ENCODE measurements at regions not wholly inside any gene's neighbourhood (a gene's known extent, or its start where the extent isn't known, plus 50 kb on each side); places are given as distances from the start of the nearest gene placed in this dataset.

DNA sequence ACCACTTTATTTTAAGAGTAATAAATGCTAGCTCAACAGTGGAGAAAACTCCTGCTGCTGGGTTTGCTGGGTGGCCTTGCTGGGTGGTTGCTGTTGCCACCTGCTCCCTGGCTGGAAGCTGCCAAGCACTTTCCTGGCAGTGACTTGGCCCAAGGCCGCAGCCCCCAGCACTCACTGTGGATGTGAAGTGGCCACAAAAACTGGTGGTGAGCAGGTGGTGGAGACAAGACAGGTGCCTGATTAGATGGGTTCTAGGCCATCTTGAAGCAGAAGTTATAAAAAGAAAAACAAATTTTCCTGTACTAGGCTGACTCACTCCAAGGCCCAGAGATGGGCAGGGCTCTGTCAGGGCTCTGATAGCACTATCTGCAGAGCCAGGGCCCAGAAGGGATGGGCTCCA lies 224.7 kb upstream of the NLRP1 start:
- Histone ChIP-seq H3K4me3 (no peak overlapping the region), H3K4me1 (peaks cover 9% of the 10 kb centered on the region), H4K20me1 (ENCODE audit: low read depth) (no peaks in the 10 kb centered on the region), H3K9me3 (ENCODE audit: low read depth) (peaks cover 8% of the 10 kb centered on the region), H2AFZ (replicated peaks) (no peak overlapping the region), H3K27ac (no peak overlapping the region), H3K79me2 (ENCODE audit: low read depth) (no peaks in the 10 kb centered on the region), H3K27me3 (no peaks in the 10 kb centered on the region), H3K36me3 (no peaks in the 10 kb centered on the region), H3K4me2 (no peak overlapping the region), H3K9ac (no peak overlapping the region), H3F3A (ENCODE audit: low read depth) (peaks cover 8% of the 10 kb centered on the region)
- Mint-ChIP-seq H3K9me3 (peaks cover 51% of the 10 kb centered on the region), H3K36me3 (peaks cover 2% of the 10 kb centered on the region), H3K4me3 (no peak overlapping the region), H3K27me3 (ENCODE audit: insufficient read depth, low read depth) (peaks cover 4% of the 10 kb centered on the region), H3K27ac (no peak overlapping the region), H3K4me1 (peaks cover 6% of the 10 kb centered on the region)
- no peak for TF ChIP-seq EZH2phosphoT487 (IDR thresholded peaks at IDR 0.05)
- TF ChIP-seq, protein P1, sequence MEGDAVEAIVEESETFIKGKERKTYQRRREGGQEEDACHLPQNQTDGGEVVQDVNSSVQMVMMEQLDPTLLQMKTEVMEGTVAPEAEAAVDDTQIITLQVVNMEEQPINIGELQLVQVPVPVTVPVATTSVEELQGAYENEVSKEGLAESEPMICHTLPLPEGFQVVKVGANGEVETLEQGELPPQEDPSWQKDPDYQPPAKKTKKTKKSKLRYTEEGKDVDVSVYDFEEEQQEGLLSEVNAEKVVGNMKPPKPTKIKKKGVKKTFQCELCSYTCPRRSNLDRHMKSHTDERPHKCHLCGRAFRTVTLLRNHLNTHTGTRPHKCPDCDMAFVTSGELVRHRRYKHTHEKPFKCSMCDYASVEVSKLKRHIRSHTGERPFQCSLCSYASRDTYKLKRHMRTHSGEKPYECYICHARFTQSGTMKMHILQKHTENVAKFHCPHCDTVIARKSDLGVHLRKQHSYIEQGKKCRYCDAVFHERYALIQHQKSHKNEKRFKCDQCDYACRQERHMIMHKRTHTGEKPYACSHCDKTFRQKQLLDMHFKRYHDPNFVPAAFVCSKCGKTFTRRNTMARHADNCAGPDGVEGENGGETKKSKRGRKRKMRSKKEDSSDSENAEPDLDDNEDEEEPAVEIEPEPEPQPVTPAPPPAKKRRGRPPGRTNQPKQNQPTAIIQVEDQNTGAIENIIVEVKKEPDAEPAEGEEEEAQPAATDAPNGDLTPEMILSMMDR (IDR thresholded peaks at IDR 0.05) = no peak
- TF ChIP-seq EZH2 (IDR thresholded peaks at IDR 0.05) = no peak
- DNase-seq (ENCODE audit: low spot score) = no peak

DNA sequence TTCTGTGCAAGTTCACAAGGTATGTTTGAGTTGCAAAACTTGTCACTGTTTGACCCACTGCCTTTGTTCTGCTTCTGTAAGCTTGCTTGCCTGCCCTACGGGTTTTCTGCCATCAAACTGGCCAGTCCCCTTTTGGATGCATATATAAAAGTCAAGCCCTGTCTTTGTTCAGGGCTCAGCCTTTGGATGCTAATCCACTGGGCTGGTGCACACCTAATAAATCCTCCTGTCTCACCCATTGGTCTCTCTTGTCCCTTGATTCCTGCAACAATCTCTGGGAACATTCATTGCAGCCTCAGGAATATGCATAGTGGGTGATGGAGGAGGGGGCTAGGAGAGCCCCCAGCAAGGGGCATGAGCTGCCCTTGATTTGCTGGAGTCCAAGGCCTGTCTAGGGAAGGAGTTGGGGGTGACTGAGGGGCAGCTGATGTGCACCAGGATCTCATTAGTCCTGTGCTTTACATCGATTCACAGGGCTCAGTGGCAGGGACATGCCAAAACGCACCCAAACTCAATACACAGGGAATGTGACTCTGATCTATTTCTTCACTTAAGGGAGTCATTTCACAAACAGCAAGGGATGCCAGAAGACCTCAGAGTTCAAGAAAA lies 225.4 kb upstream of the NLRP1 start:
- H3K4me1 ChIP-seq = peaks cover 9% of the 10 kb centered on the region
- no peak overlapping the region for H3K4me3 ChIP-seq
- H3K9ac ChIP-seq = no peak overlapping the region
- peaks cover 8% of the 10 kb centered on the region for H3K9me3 ChIP-seq (ENCODE audit: low read depth)
- H3F3A ChIP-seq (ENCODE audit: low read depth) = peaks cover 8% of the 10 kb centered on the region
- Mint-ChIP-seq H3K9me3 (peaks cover 47% of the 10 kb centered on the region), H3K36me3 (peaks cover 2% of the 10 kb centered on the region), H3K4me1 (peaks cover 6% of the 10 kb centered on the region), H3K4me3 (no peak overlapping the region), H3K27ac (no peak overlapping the region), H3K27me3 (ENCODE audit: insufficient read depth, low read depth) (peaks cover 7% of the 10 kb centered on the region)
- H4K20me1 ChIP-seq (ENCODE audit: low read depth) = no peaks in the 10 kb centered on the region
- H3K4me2 ChIP-seq = no peak overlapping the region
- no peaks in the 10 kb centered on the region for H3K79me2 ChIP-seq (ENCODE audit: low read depth)
- H3K36me3 ChIP-seq = no peaks in the 10 kb centered on the region
- no peaks in the 10 kb centered on the region for H3K27me3 ChIP-seq
- H2AFZ ChIP-seq (replicated peaks) = no peak overlapping the region
- TF ChIP-seq EZH2 (IDR thresholded peaks at IDR 0.05) (no peak), EZH2phosphoT487 (IDR thresholded peaks at IDR 0.05) (no peak)
- TF ChIP-seq, protein P1 (IDR thresholded peaks at IDR 0.05) = no peak
- no peak overlapping the region for H3K27ac ChIP-seq
- DNase-seq (ENCODE audit: low spot score) = peak; percentile 36

DNA sequence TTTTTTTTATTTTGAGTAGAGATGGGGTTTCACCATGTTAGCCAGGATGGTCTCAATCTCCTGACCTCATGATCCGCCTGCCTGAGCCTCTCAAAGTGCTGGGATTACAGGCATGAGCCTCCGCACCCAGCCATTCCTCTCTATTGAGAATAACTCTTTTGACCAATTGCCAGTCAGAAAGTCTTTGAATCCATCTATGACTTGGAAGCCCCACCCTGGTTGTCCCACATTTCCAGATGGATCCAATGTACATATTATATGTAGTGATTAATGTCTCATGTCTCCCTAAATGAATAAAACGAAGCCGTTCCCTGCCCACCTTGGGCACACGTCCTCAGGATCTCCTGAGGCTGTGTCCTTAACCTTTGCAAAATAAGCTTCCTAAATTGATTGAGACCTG lies 228.3 kb upstream of the NLRP1 start:
- Histone ChIP-seq H3K9me3 (ENCODE audit: low read depth) (peaks cover 8% of the 10 kb centered on the region), H3K36me3 (no peaks in the 10 kb centered on the region), H3F3A (ENCODE audit: low read depth) (peaks cover 8% of the 10 kb centered on the region), H3K79me2 (ENCODE audit: low read depth) (no peaks in the 10 kb centered on the region), H3K4me1 (peaks cover 9% of the 10 kb centered on the region), H3K9ac (no peak overlapping the region), H3K27me3 (no peaks in the 10 kb centered on the region), H3K4me2 (no peak overlapping the region), H3K4me3 (no peak overlapping the region), H2AFZ (replicated peaks) (no peak overlapping the region), H4K20me1 (ENCODE audit: low read depth) (no peaks in the 10 kb centered on the region), H3K27ac (no peak overlapping the region)
- Mint-ChIP-seq H3K27me3 (ENCODE audit: insufficient read depth, low read depth) (peaks cover 7% of the 10 kb centered on the region), H3K36me3 (peaks cover 2% of the 10 kb centered on the region), H3K4me1 (peaks cover 12% of the 10 kb centered on the region), H3K4me3 (no peak overlapping the region), H3K27ac (no peak overlapping the region), H3K9me3 (peaks cover 34% of the 10 kb centered on the region)
- DNase-seq (ENCODE audit: low spot score) = no peak
- no peak for TF ChIP-seq EZH2phosphoT487 (IDR thresholded peaks at IDR 0.05)
- TF ChIP-seq, protein P1 (IDR thresholded peaks at IDR 0.05) = no peak
- TF ChIP-seq EZH2 (IDR thresholded peaks at IDR 0.05) = no peak
